ENCODE measurements at regions not wholly inside any gene's neighbourhood (a gene's known extent, or its start where the extent isn't known, plus 50 kb on each side); places are given as distances from the start of the nearest gene placed in this dataset.

DNA sequence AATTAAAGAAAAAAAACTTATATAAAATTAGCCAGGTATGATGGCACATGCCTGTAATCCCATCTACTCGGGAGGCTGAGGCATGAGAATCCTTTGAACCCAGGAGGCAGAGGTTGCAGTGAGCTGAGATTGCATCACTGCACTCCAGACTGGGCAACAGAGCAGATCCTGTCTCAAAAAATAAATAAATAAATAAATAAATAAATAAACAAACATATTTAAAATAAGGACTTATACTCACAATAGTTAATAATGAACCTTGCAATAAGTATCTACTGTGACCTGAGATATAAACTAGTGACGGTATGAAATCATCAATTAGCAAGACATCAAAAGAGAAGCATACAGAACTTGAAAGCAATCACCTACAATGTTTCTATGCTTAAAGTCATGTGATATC, 548.4 kb upstream of the JARID2 start:
- no peaks in the 10 kb centered on the region for H3K4me1 Mint-ChIP-seq (ENCODE audit: low read depth, unreplicated experiment)
- no peaks in the 10 kb centered on the region for H3K9me3 Mint-ChIP-seq (ENCODE audit: unreplicated experiment)
- H3K27me3 ChIP-seq (replicated peaks; ENCODE audit: control insufficient read depth, insufficient read depth, low read length) = no peaks in the 10 kb centered on the region
- H3K4me3 ChIP-seq (ENCODE audit: low read depth, low read length) = no peak overlapping the region
- CTCF ChIA-PET = no interaction called here
- POLR2A ChIA-PET = no interaction called here
- no peak overlapping the region for H3K27ac Mint-ChIP-seq (ENCODE audit: unreplicated experiment)
- H3K4me1 ChIP-seq = no peaks in the 10 kb centered on the region
- no peaks in the 10 kb centered on the region for H3K9me3 ChIP-seq
- no peaks in the 10 kb centered on the region for H3K27me3 Mint-ChIP-seq (ENCODE audit: insufficient read depth, unreplicated experiment)
- no peak overlapping the region for H3K4me3 Mint-ChIP-seq (ENCODE audit: unreplicated experiment)
- intact Hi-C loops (cut with micrococcal nuclease; ENCODE audit: unreplicated experiment) = no loop called here
- H3K36me3 Mint-ChIP-seq (ENCODE audit: insufficient read depth, unreplicated experiment) = no peaks in the 10 kb centered on the region
- BruUV-seq (replicated peaks) = no TSS peak
- DNase-seq = no peak
- no peak for TF ChIP-seq CTCF (IDR thresholded peaks at IDR 0.05; ENCODE audit: insufficient read depth in 1 of 2, low read depth in 1 of 2, low read length in 1 of 2, severe bottlenecking in 1 of 2, unreplicated experiment in 1 of 2)
- H3K36me3 ChIP-seq (ENCODE audit: control insufficient read depth, insufficient read depth, low read length) = no peaks in the 10 kb centered on the region

GRCh38 chr6:14699803-14700601, 545.9 kb upstream of the JARID2 start:
- CTCF ChIA-PET = no interaction called here

GRCh38 chr6:14701946-14702345, 543.9 kb upstream of the JARID2 start:
- Histone ChIP-seq H3K36me3 (ENCODE audit: control insufficient read depth, insufficient read depth, low read length) (no peaks in the 10 kb centered on the region), H3K27me3 (replicated peaks; ENCODE audit: control insufficient read depth, insufficient read depth, low read length) (no peaks in the 10 kb centered on the region), H3K9me3 (no peaks in the 10 kb centered on the region), H3K4me3 (ENCODE audit: low read depth, low read length) (no peak overlapping the region), H3K4me1 (no peaks in the 10 kb centered on the region)
- Mint-ChIP-seq H3K9me3 (ENCODE audit: unreplicated experiment) (no peaks in the 10 kb centered on the region), H3K4me3 (ENCODE audit: unreplicated experiment) (no peak overlapping the region), H3K36me3 (ENCODE audit: insufficient read depth, unreplicated experiment) (no peaks in the 10 kb centered on the region), H3K27ac (ENCODE audit: unreplicated experiment) (no peak overlapping the region), H3K4me1 (ENCODE audit: low read depth, unreplicated experiment) (no peaks in the 10 kb centered on the region), H3K27me3 (ENCODE audit: insufficient read depth, unreplicated experiment) (no peaks in the 10 kb centered on the region)
- POLR2A ChIA-PET = no interaction called here
- no peak for TF ChIP-seq CTCF (IDR thresholded peaks at IDR 0.05; ENCODE audit: insufficient read depth in 1 of 2, low read depth in 1 of 2, low read length in 1 of 2, severe bottlenecking in 1 of 2, unreplicated experiment in 1 of 2)
- BruUV-seq (replicated peaks) = no TSS peak
- DNase-seq = no peak
- intact Hi-C loops (cut with micrococcal nuclease; ENCODE audit: unreplicated experiment) = no loop called here
- CTCF ChIA-PET = interaction anchor here (0.7 kb wide), 1 partner anchor 1543 kb away, joined by 4 read pairs; no protein-coding TSS in a partner anchor

More at GRCh38 chr6:14699803-14700601, 545.9 kb upstream of the JARID2 start:
- no peaks in the 10 kb centered on the region for H3K36me3 Mint-ChIP-seq (ENCODE audit: insufficient read depth, unreplicated experiment)
- no TSS peak for BruUV-seq (replicated peaks)
- no peak overlapping the region for H3K4me3 Mint-ChIP-seq (ENCODE audit: unreplicated experiment)
- H3K36me3 ChIP-seq (ENCODE audit: control insufficient read depth, insufficient read depth, low read length) = no peaks in the 10 kb centered on the region
- intact Hi-C loops (cut with micrococcal nuclease; ENCODE audit: unreplicated experiment) = no loop called here
- no peaks in the 10 kb centered on the region for H3K9me3 Mint-ChIP-seq (ENCODE audit: unreplicated experiment)
- no peak overlapping the region for H3K4me3 ChIP-seq (ENCODE audit: low read depth, low read length)
- no peak for DNase-seq
- no peaks in the 10 kb centered on the region for H3K27me3 Mint-ChIP-seq (ENCODE audit: insufficient read depth, unreplicated experiment)
- H3K27ac Mint-ChIP-seq (ENCODE audit: unreplicated experiment) = no peak overlapping the region
- POLR2A ChIA-PET = no interaction called here
- no peaks in the 10 kb centered on the region for H3K27me3 ChIP-seq (replicated peaks; ENCODE audit: control insufficient read depth, insufficient read depth, low read length)
- no peak for TF ChIP-seq CTCF (IDR thresholded peaks at IDR 0.05; ENCODE audit: insufficient read depth in 1 of 2, low read depth in 1 of 2, low read length in 1 of 2, severe bottlenecking in 1 of 2, unreplicated experiment in 1 of 2)
- no peaks in the 10 kb centered on the region for H3K4me1 ChIP-seq
- H3K4me1 Mint-ChIP-seq (ENCODE audit: low read depth, unreplicated experiment) = no peaks in the 10 kb centered on the region
- H3K9me3 ChIP-seq = no peaks in the 10 kb centered on the region

Data from Caco-2 (cell line).